Sigmoid colon (tissue), 4 donors: ENCODE measurements at regions not wholly inside any gene's neighbourhood (a gene's known extent, or its start where the extent isn't known, plus 50 kb on each side); places are given as distances from the start of the nearest gene placed in this dataset.

Experiments used
- POLR2A ChIP-seq, 2 donors: fragments of 450-650 bp; IDR thresholded peaks; one replicate each; pipeline ENCODE4 v1.6.1; 2016; ENCODE audit warnings: antibody characterized with exemption in 2 of 2, mild to moderate bottlenecking in 2 of 2, moderate library complexity in 2 of 2
- POLR2AphosphoS5 ChIP-seq, 4 donors: sonication (generic); formaldehyde crosslinking; IDR thresholded peaks; one replicate each; pipeline ENCODE4 v1.6.1; 2017; ENCODE audit warnings: antibody characterized with exemption in 4 of 4
- TF ChIP-seq, protein P1 (sequence below), 4 experiments: fragments of 450-650 bp in 3 of 4; fragments of 200-600 bp in 1 of 4; IDR thresholded peaks; one replicate each; pipeline ENCODE4 v1.5.1; 2016 to 2019; ENCODE audit warnings: antibody characterized with exemption in 4 of 4, mild to moderate bottlenecking in 3 of 4, moderate library complexity in 2 of 4

GRCh38 chr16:56067406-56067805 lies 123.9 kb upstream of the GNAO1 start:
- TF ChIP-seq, protein P1, sequence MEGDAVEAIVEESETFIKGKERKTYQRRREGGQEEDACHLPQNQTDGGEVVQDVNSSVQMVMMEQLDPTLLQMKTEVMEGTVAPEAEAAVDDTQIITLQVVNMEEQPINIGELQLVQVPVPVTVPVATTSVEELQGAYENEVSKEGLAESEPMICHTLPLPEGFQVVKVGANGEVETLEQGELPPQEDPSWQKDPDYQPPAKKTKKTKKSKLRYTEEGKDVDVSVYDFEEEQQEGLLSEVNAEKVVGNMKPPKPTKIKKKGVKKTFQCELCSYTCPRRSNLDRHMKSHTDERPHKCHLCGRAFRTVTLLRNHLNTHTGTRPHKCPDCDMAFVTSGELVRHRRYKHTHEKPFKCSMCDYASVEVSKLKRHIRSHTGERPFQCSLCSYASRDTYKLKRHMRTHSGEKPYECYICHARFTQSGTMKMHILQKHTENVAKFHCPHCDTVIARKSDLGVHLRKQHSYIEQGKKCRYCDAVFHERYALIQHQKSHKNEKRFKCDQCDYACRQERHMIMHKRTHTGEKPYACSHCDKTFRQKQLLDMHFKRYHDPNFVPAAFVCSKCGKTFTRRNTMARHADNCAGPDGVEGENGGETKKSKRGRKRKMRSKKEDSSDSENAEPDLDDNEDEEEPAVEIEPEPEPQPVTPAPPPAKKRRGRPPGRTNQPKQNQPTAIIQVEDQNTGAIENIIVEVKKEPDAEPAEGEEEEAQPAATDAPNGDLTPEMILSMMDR (IDR thresholded peaks at IDR 0.05) = no peak
- TF ChIP-seq POLR2AphosphoS5 (IDR thresholded peaks at IDR 0.05) (no peak), POLR2A (IDR thresholded peaks at IDR 0.05) (no peak)
